HEK293 (cell line): ENCODE measurements at regions not wholly inside any gene's neighbourhood (a gene's known extent, or its start where the extent isn't known, plus 50 kb on each side); places are given as distances from the start of the nearest gene placed in this dataset.

Source experiments
- CTCF ChIP-seq: fragments of 450-650 bp; formaldehyde crosslinking; IDR thresholded peaks from 2 replicates; pipeline ENCODE4 v1.5.1; 2016; ENCODE audit warnings: missing biosample characterization, missing genetic modification characterization
- GLIS1 ChIP-seq: fragments of 450-650 bp; formaldehyde crosslinking; IDR thresholded peaks from 2 replicates; pipeline ENCODE4 v1.5.1; 2016; ENCODE audit warnings: missing biosample characterization, missing genetic modification characterization
- MEIS1 ChIP-seq: sonication (generic); formaldehyde crosslinking; IDR thresholded peaks from 2 replicates; pipeline ENCODE4 v1.8.1; 2022; ENCODE audit warnings: missing genetic modification reagents, mild to moderate bottlenecking, borderline replicate concordance
- REST ChIP-seq: fragments of 450-650 bp; formaldehyde crosslinking; IDR thresholded peaks from 2 replicates; pipeline ENCODE4 v1.5.1; 2016; ENCODE audit warnings: missing biosample characterization, missing genetic modification characterization
- SP3 ChIP-seq: fragments of 450-650 bp; formaldehyde crosslinking; IDR thresholded peaks from 2 replicates; pipeline ENCODE4 v1.5.1; 2016; ENCODE audit warnings: missing biosample characterization, missing genetic modification characterization
- ZBTB7A ChIP-seq: fragments of 450-650 bp; formaldehyde crosslinking; IDR thresholded peaks from 2 replicates; pipeline ENCODE4 v1.5.1; 2016; ENCODE audit warnings: low read depth, missing biosample characterization, missing genetic modification characterization
- ZNF274 ChIP-seq, 2 experiments: fragments of 200-500 bp in 1 of 2; fragments of 450-650 bp in 1 of 2; sonication (Bioruptor generic) in 1 of 2; formaldehyde crosslinking in 1 of 2; IDR thresholded peaks; 2 replicates each; pipeline versions ENCODE4 v1.5.1 to v1.6.1; 2014 to 2016; ENCODE audit warnings: borderline replicate concordance in 1 of 2, inconsistent platforms in 1 of 2, low read length in 1 of 2, missing biosample characterization in 1 of 2, missing genetic modification characterization in 1 of 2
- ZNF544 ChIP-seq: fragments of 450-650 bp; formaldehyde crosslinking; IDR thresholded peaks from 2 replicates; pipeline ENCODE4 v1.5.0; 2017; ENCODE audit warnings: missing biosample characterization, missing genetic modification characterization

GRCh38 chr18:37653618-37654017, 88.0 kb upstream of the CELF4 start:
- no peak for TF ChIP-seq CTCF (tag by site-specific recombination)
- no peak for TF ChIP-seq ZNF544 (tag by site-specific recombination)
- TF ChIP-seq SP3 (tag by site-specific recombination), result no peak
- TF ChIP-seq ZNF274 (IDR thresholded peaks at IDR 0.05; ENCODE audit: low read length), result no peak
- TF ChIP-seq ZNF274 (tag by site-specific recombination; IDR thresholded peaks at IDR 0.05; ENCODE audit: borderline replicate concordance), result no peak
- no peak for TF ChIP-seq MEIS1 (CRISPR knock-in tag)
- TF ChIP-seq ZBTB7A, result no peak
- TF ChIP-seq REST (tag by site-specific recombination), result no peak
- TF ChIP-seq GLIS1 (tag by site-specific recombination), result no peak
